CD4-positive, alpha-beta T cell (primary cell): ENCODE measurements at regions not wholly inside any gene's neighbourhood (a gene's known extent, or its start where the extent isn't known, plus 50 kb on each side); places are given as distances from the start of the nearest gene placed in this dataset.

Experiments used
- ATAC-seq: fragments of 200-7000 bp; cut with Tn5 transposase; one replicate; pipeline ENCODE4 v1.10.0; 2022; ENCODE audit warnings: mild to moderate bottlenecking; ENCODE audit not compliant: poor library complexity
- CTCF ChIA-PET: fragments of 350-600 bp; sonication (Branson Sonifier 250); formaldehyde crosslinking; loops from one replicate; lab custom pipeline; 2021; ENCODE audit warnings: antibody characterized with exemption, inconsistent platforms; lab: Charles Lee
- POLR2A ChIA-PET: fragments of 350-600 bp; sonication (Branson Sonifier 250); formaldehyde crosslinking; loops from one replicate; lab custom pipeline; 2021; ENCODE audit warnings: antibody characterized with exemption, inconsistent platforms; lab: Charles Lee
- DNase-seq, 14 experiments: peaks; one replicate each; pipeline ENCODE4 v3.0.0-alpha.2; 2013 to 2020; ENCODE audit warnings: mixed read lengths in 2 of 14
- H3K27ac ChIP-seq, 2 donors: one replicate each; pipeline versions ENCODE4 v1.5.1 to v1.7.0; 2013; ENCODE audit warnings: low read length in 2 of 2, low read depth in 1 of 2, mild to moderate bottlenecking in 1 of 2
- H3K27me3 ChIP-seq, 2 experiments: 1 replicate in 1 of 2; 2 replicates in 1 of 2; pipeline versions ENCODE4 v1.6.1 to v1.7.0; 2013; ENCODE audit warnings: low read length in 2 of 2, control low read depth in 1 of 2, mild to moderate bottlenecking in 1 of 2, moderate library complexity in 1 of 2; ENCODE audit not compliant: insufficient read depth in 2 of 2, control insufficient read depth in 1 of 2
- H3K36me3 ChIP-seq: one replicate; pipeline ENCODE4 v1.6.1; 2013; ENCODE audit warnings: low read length, control low read depth; ENCODE audit not compliant: insufficient read depth
- H3K4me1 ChIP-seq: one replicate; pipeline ENCODE4 v1.6.1; 2013; ENCODE audit warnings: low read length, control low read depth; ENCODE audit not compliant: insufficient read depth
- H3K4me3 ChIP-seq: one replicate; pipeline ENCODE4 v1.5.1; 2013; ENCODE audit warnings: mild to moderate bottlenecking, low read length, moderate library complexity
- H3K9me3 ChIP-seq, 2 experiments: 1 replicate in 1 of 2; 2 replicates in 1 of 2; pipeline versions ENCODE4 v1.6.1 to v1.7.0; 2013; ENCODE audit warnings: low read length in 2 of 2, mild to moderate bottlenecking in 2 of 2, control low read depth in 1 of 2, moderate library complexity in 1 of 2; ENCODE audit not compliant: control insufficient read depth in 1 of 2, insufficient read depth in 1 of 2
- H3K27ac Mint-ChIP-seq: one replicate; pipeline ENCODE4 v1.8.0; 2020; ENCODE audit warnings: mixed read lengths
- H3K27me3 Mint-ChIP-seq: one replicate; pipeline ENCODE4 v1.8.0; 2021; ENCODE audit warnings: mixed read lengths
- H3K36me3 Mint-ChIP-seq: one replicate; pipeline ENCODE4 v1.8.0; 2021; ENCODE audit warnings: low read depth, mixed read lengths
- H3K4me1 Mint-ChIP-seq: one replicate; pipeline ENCODE4 v1.8.0; 2021; ENCODE audit warnings: low read depth, mixed read lengths
- H3K4me3 Mint-ChIP-seq: one replicate; pipeline ENCODE4 v1.8.0; 2020; ENCODE audit warnings: mild to moderate bottlenecking, mixed read lengths
- H3K9me3 Mint-ChIP-seq: one replicate; pipeline ENCODE4 v1.8.0; 2020; ENCODE audit warnings: mixed read lengths
- intact Hi-C, 2 experiments: fragments of 100-400 bp; cut with DNase I in 1 of 2; cut with micrococcal nuclease in 1 of 2; formaldehyde crosslinking; loops; one replicate each; pipeline versions ENCODE4 v1.15.1 to v1.9.0; 2023 to 2025; cut with DNase I, micrococcal nuclease
- TF ChIP-seq, protein P1 (sequence below): fragments of 200-600 bp; IDR thresholded peaks from one replicate; pipeline ENCODE4 v1.8.0; 2022; ENCODE audit warnings: antibody characterized with exemption, mild to moderate bottlenecking

DNA sequence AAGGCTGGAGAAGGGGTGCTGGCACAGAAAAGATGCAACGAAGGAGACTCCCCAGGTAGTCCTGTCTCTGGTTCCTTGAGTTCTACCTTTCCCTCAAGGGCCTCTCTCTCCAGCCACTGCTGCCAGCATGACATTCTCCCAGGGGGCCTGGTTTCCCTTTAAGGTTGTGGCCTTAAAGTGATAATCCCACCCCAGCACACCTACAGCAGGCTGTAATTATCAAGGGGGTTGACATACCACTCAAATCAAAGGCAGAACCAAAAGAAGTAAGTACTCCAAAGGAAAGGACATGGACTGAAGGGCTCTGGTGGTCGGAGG lies 84.7 kb upstream of the KCNK12 start:
- no peak overlapping the region for H3K4me3 Mint-ChIP-seq
- Histone ChIP-seq H3K27ac (no peak overlapping the region), H3K36me3 (no peaks in the 10 kb centered on the region), H3K4me3 (no peak overlapping the region), H3K9me3 (no peaks in the 10 kb centered on the region), H3K4me1 (no peaks in the 10 kb centered on the region), H3K27me3 (no peaks in the 10 kb centered on the region)
- ChIA-PET CTCF (no interaction called here), POLR2A (no interaction called here)
- ATAC-seq: no peak
- DNase-seq: no peak
- no peak overlapping the region for H3K27ac Mint-ChIP-seq
- H3K36me3 Mint-ChIP-seq: no peaks in the 10 kb centered on the region
- H3K4me1 Mint-ChIP-seq: no peaks in the 10 kb centered on the region
- intact Hi-C loops: no loop called here
- TF ChIP-seq, protein P1, sequence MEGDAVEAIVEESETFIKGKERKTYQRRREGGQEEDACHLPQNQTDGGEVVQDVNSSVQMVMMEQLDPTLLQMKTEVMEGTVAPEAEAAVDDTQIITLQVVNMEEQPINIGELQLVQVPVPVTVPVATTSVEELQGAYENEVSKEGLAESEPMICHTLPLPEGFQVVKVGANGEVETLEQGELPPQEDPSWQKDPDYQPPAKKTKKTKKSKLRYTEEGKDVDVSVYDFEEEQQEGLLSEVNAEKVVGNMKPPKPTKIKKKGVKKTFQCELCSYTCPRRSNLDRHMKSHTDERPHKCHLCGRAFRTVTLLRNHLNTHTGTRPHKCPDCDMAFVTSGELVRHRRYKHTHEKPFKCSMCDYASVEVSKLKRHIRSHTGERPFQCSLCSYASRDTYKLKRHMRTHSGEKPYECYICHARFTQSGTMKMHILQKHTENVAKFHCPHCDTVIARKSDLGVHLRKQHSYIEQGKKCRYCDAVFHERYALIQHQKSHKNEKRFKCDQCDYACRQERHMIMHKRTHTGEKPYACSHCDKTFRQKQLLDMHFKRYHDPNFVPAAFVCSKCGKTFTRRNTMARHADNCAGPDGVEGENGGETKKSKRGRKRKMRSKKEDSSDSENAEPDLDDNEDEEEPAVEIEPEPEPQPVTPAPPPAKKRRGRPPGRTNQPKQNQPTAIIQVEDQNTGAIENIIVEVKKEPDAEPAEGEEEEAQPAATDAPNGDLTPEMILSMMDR: no peak
- no peaks in the 10 kb centered on the region for H3K27me3 Mint-ChIP-seq
- no peaks in the 10 kb centered on the region for H3K9me3 Mint-ChIP-seq

DNA sequence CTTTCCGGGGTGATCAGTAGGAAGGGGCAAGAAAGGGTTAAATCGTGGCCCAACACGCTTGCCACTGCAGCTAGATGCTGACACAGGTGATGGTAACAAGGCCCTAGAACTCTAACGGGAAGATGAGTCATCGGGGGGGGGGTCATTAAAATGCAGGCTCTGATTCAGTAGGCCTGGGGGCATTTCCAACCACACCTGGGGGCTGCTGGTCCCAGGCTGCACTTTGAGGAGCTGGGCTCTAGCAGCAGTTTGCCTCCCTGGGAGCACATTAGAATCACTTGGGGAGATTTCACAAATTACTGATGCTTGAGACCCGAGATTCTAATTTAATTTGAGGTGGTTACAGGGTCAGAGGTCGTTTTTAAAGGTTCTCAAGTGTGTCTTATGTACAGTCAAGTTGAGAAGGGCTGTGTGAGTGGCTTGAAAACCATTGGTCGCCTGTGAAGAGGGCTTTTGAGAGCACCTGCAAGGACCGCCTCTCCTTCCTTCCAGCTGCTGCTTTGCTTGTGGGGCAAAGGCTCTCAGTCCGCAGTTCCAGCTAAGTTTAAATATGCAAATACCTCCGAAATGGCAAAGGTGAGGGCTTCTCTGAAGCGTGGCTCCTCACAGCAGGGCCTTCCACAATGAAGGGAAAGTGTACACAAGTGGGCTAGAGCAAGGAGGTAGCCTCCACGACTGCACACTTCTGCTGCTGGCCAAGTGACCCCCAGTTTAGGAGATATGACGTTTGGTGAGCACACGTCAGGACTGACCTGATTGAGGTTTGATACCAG lies 84.2 kb upstream of the KCNK12 start:
- ATAC-seq: no peak
- ChIA-PET POLR2A (no interaction called here), CTCF (no interaction called here)
- Mint-ChIP-seq H3K4me3 (no peak overlapping the region), H3K4me1 (no peaks in the 10 kb centered on the region), H3K9me3 (no peaks in the 10 kb centered on the region), H3K27me3 (no peaks in the 10 kb centered on the region), H3K27ac (no peak overlapping the region), H3K36me3 (no peaks in the 10 kb centered on the region)
- intact Hi-C loops: no loop called here
- H3K36me3 ChIP-seq: no peaks in the 10 kb centered on the region
- H3K4me1 ChIP-seq: no peaks in the 10 kb centered on the region
- H3K27me3 ChIP-seq: no peaks in the 10 kb centered on the region
- H3K9me3 ChIP-seq: no peaks in the 10 kb centered on the region
- H3K27ac ChIP-seq: no peak overlapping the region
- DNase-seq: no peak
- H3K4me3 ChIP-seq: no peak overlapping the region
- TF ChIP-seq, protein P1: no peak

DNA sequence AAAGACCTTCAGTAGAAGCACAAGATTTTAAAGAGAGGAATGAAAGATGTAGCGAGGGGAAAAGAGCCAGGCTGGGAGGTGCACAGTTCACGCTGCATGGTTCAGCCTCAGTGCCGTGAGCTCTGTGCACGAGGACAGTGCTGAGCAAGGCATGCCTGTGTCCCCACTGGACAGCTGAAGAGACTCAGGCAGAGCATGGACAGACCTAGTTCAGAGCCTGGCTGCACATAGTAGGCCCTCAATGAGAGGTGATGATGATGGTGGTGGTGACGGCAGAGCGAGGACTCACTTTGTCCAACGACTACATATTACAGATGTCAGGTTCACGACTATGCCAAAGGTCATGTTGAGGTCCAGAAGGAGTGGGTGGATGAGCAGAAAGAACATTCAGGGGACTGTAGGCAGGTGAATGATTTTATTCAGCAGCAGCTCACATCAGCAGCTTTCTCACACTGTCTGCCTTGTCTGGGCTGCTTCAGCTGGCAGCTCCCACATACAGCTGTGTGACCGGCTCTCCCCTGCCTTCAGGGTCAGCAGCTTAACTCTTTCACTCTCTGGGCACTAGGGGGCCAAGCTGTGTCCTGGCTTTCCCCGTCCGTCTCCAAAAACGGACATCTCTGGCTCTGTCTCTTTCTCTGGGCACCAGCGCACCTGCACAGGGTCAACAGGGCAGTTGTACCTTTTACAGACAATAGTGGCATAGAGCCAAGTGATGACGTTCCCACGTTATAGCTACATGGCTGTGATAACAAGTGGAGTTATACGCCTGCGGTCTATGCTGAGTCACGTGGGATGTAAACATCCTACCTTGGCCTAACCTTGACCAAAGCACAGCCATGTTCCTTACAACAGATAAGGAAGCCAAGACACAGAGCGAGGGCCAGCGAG lies 83.4 kb upstream of the KCNK12 start:
- POLR2A ChIA-PET: no interaction called here
- no peak overlapping the region for H3K27ac ChIP-seq
- ATAC-seq: no peak

More for the DNA sequence above, 83.4 kb upstream of the KCNK12 start:
- Histone ChIP-seq H3K36me3 (no peaks in the 10 kb centered on the region), H3K4me1 (no peaks in the 10 kb centered on the region), H3K27me3 (no peaks in the 10 kb centered on the region), H3K4me3 (no peak overlapping the region), H3K9me3 (no peaks in the 10 kb centered on the region)
- intact Hi-C loops: no loop called here
- H3K36me3 Mint-ChIP-seq: no peaks in the 10 kb centered on the region
- no peaks in the 10 kb centered on the region for H3K4me1 Mint-ChIP-seq
- no peaks in the 10 kb centered on the region for H3K27me3 Mint-ChIP-seq
- CTCF ChIA-PET: no interaction called here
- no peak overlapping the region for H3K27ac Mint-ChIP-seq
- no peaks in the 10 kb centered on the region for H3K9me3 Mint-ChIP-seq
- H3K4me3 Mint-ChIP-seq: no peak overlapping the region
- no peak for DNase-seq
- TF ChIP-seq, protein P1: no peak
